ENCODE measurements at regions not wholly inside any gene's neighbourhood (a gene's known extent, or its start where the extent isn't known, plus 50 kb on each side); places are given as distances from the start of the nearest gene placed in this dataset.
"Not testable (repeated sequence)": the region's sequence is repeated elsewhere in the genome, so short reads cannot be mapped to it uniquely, and the experiment has no call there.

DNA sequence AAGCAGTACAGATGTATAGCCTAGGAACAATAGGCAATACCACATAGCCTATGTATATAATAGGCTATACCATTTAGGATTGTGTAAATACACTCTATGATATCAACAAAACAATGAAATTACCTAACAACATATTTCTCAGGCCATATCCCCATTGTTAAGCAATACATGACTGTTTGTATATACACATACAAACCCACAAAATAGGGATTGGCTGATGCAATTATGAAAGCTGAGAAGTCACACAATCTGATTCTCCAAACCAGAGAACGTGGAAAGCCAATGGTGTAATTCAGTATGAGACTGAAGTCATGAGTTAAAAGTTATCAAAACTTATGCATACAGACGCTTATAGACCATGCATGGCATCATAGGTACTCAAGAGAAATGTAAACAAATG lies 700.1 kb upstream of the RAG2 start:
- in situ Hi-C loops (cut with HindIII; ENCODE audit: low sequenced_read_pairs), result no loop called here
- no peak overlapping the region for H3K4me3 ChIP-seq (ENCODE audit: low read depth, low read length)
- TF ChIP-seq, protein P1, sequence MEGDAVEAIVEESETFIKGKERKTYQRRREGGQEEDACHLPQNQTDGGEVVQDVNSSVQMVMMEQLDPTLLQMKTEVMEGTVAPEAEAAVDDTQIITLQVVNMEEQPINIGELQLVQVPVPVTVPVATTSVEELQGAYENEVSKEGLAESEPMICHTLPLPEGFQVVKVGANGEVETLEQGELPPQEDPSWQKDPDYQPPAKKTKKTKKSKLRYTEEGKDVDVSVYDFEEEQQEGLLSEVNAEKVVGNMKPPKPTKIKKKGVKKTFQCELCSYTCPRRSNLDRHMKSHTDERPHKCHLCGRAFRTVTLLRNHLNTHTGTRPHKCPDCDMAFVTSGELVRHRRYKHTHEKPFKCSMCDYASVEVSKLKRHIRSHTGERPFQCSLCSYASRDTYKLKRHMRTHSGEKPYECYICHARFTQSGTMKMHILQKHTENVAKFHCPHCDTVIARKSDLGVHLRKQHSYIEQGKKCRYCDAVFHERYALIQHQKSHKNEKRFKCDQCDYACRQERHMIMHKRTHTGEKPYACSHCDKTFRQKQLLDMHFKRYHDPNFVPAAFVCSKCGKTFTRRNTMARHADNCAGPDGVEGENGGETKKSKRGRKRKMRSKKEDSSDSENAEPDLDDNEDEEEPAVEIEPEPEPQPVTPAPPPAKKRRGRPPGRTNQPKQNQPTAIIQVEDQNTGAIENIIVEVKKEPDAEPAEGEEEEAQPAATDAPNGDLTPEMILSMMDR (IDR thresholded peaks at IDR 0.05; ENCODE audit: low read depth, low read length), result no peak
- no peak for DNase-seq (ENCODE audit: low read depth, low spot score)

DNA sequence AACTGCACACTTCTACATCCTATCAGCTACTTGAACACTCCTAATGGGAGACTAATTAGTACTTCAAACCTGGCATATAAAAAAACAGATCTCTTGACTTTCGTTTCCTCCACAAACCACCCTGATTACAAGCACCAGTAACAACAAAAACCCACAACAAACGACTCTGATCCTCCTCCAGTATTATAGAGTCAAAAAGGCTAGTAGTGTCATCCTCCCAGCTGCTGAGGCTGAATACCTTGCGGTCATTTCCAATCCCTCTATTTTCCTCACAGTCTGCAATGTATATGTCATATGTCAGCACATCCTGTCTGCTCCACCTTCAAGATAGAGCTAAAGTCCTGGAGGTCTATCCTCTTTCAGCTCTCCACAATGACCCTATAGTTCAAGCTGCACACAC lies 688.9 kb upstream of the RAG2 start:
- in situ Hi-C loops (cut with HindIII; ENCODE audit: low sequenced_read_pairs), result no loop called here
- DNase-seq (ENCODE audit: low read depth, low spot score), result no peak
- TF ChIP-seq, protein P1 (IDR thresholded peaks at IDR 0.05; ENCODE audit: low read depth, low read length), result no peak
- no peak overlapping the region for H3K4me3 ChIP-seq (ENCODE audit: low read depth, low read length)

DNA sequence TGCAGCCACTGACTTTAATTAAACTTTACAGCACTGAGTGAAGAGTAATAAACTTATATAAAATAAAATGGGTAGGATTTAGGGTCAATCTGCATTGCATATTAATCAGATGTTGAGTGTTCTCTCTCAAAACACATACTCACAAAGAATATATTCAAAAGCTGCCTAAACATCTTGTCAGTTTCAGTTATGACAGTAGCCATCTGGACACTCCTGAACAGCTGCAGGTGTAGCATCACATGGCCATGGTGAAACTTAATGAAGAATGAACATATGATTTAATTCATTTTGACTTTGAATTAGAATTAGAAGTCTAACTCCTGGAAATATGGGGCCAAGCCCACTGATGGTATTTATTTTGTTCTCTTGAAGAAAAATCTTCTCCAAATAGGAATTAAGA lies 684.3 kb upstream of the RAG2 start:
- in situ Hi-C loops (cut with HindIII; ENCODE audit: low sequenced_read_pairs), result no loop called here
- TF ChIP-seq, protein P1 (IDR thresholded peaks at IDR 0.05; ENCODE audit: low read depth, low read length), result no peak
- no peak overlapping the region for H3K4me3 ChIP-seq (ENCODE audit: low read depth, low read length)
- DNase-seq (ENCODE audit: low read depth, low spot score), result no peak

DNA sequence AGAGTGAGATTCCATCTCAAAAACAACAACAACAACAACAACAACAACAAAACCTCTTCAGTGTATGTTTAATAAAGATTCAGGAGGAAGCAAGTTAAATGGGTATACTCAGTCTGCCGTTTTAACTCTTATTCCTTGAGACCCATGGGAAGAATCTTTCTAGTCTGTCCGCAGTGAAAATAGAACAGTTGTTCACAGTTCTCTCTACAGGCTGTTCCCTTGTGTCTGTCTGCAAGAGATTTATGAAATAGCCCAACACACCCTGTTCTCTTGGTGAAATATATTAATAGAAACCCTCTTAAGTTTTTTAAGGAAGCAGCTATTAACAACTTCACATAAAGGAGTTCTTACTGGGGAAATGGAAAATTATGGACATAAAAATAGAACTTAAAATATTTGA lies 682.2 kb upstream of the RAG2 start:
- DNase-seq (ENCODE audit: low read depth, low spot score), result no peak
- TF ChIP-seq, protein P1 (IDR thresholded peaks at IDR 0.05; ENCODE audit: low read depth, low read length), result no peak
- H3K4me3 ChIP-seq (ENCODE audit: low read depth, low read length), result no peak overlapping the region
- in situ Hi-C loops (cut with HindIII; ENCODE audit: low sequenced_read_pairs), result no loop called here

DNA sequence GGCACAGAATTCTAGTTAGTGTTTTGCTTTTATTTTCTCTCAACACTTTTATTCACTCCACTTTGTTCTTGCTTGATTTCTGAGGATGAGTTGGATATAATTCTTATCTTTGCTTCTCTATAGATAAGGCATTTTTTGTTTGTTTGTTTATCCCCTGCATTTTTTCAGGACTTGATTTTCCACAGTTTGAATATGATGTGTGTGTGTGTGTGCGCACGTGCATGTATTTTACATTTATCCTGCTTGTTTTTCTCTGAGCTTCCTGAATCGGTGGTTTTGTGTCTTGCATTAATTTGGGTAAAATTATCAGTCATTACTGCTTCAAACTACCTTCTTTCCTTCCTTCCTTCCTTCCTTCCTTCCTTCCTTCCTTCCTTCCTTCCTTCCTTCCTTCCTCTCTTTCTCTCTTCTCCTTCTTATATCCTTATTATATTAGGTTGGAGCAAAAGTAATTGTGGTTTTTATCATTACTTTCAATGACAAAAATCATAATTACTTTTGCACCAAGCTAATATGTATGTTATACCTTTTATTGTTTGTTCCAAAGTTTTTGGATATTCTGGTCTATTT lies 679.9 kb upstream of the RAG2 start:
- DNase-seq (ENCODE audit: low read depth, low spot score), result no peak
- H3K4me3 ChIP-seq (ENCODE audit: low read depth, low read length), result no peak overlapping the region
- in situ Hi-C loops (cut with HindIII; ENCODE audit: low sequenced_read_pairs), result no loop called here
- TF ChIP-seq, protein P1 (IDR thresholded peaks at IDR 0.05; ENCODE audit: low read depth, low read length), result no peak

DNA sequence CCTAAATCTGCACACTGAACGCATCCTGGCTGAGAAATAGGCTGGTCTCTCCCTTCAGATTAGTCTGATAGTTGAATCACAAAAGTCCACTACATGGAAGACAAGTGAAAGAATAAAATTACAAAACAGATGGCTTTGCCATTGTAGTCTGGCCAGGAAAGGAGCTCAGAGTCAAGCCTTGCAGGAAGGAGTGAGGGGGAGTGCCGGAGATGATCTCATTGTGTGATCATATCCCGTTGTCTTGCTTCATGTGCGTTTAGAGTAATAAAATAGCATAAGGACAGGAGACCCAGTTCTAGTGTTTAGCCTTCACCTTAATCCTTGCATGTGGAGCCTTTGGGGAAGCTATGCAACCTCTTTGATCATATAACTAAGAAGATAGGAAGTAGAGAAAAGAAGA lies 666.7 kb upstream of the RAG2 start:
- TF ChIP-seq, protein P1 (IDR thresholded peaks at IDR 0.05; ENCODE audit: low read depth, low read length), result no peak
- in situ Hi-C loops (cut with HindIII; ENCODE audit: low sequenced_read_pairs), result no loop called here
- no peak overlapping the region for H3K4me3 ChIP-seq (ENCODE audit: low read depth, low read length)
- DNase-seq (ENCODE audit: low read depth, low spot score), result no peak

DNA sequence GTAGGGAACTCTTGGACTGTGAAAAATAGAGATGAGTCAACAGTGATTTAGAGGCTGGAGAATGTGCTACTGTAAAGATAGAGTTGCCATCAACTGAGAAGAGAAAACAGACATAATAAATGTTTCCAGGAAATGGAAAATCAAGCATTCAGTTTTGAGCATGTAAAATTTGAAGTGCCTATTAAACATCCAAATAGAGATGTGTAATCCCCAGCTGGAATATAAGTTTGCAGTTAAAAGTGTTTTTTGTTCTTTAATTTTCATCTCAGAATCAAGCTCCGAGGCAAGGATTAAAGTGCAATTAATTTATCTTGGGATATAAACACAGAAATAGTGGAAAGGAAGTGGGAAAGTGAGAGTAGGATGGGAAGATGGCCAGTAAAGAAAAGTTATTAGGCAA lies 666.0 kb upstream of the RAG2 start:
- in situ Hi-C loops (cut with HindIII; ENCODE audit: low sequenced_read_pairs), result no loop called here
- TF ChIP-seq, protein P1 (IDR thresholded peaks at IDR 0.05; ENCODE audit: low read depth, low read length), result no peak
- no peak overlapping the region for H3K4me3 ChIP-seq (ENCODE audit: low read depth, low read length)
- DNase-seq (ENCODE audit: low read depth, low spot score), result no peak

DNA sequence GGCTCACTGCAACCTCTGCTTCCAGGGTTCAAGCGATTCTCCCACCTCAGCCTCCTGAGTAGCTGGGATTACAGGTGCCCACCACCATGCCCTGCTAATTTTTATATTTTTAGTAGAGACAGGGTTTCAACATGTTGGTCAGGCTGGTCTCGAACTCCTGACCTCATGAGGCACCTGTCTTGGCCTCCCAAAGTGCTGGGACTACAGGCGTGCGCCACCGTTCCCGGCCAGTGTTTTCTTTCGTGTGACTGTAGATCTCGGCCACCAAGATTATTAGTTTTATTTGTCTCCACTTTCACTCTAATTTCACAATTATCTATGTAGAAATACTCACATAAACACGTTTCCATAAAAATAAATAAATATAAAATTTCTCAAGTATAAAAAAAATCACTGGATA lies 665.4 kb upstream of the RAG2 start:
- DNase-seq (ENCODE audit: low read depth, low spot score); H3K4me3 ChIP-seq (ENCODE audit: low read depth, low read length); in situ Hi-C loops (cut with HindIII; ENCODE audit: low sequenced_read_pairs): not testable (repeated sequence)
